Thymus (tissue), 11 donors: ENCODE measurements at regions not wholly inside any gene's neighbourhood (a gene's known extent, or its start where the extent isn't known, plus 50 kb on each side); places are given as distances from the start of the nearest gene placed in this dataset.

ENCODE experiments used
- DNase-seq, 9 donors: peaks; one replicate each; pipeline ENCODE4 v3.0.0-alpha.2; 2013; ENCODE audit warnings: low spot score in 9 of 9, low read depth in 6 of 9, missing footprints in 1 of 9
- H3K27ac ChIP-seq, 2 donors: one replicate each; pipeline ENCODE4 v1.5.1; 2013; ENCODE audit warnings: control low read depth in 1 of 2, low read depth in 1 of 2, low read length in 1 of 2, mild to moderate bottlenecking in 1 of 2, moderate library complexity in 1 of 2
- H3K27me3 ChIP-seq, 2 donors: one replicate each; pipeline ENCODE4 v1.5.1; 2013; ENCODE audit warnings: low read length in 1 of 2; ENCODE audit not compliant: control insufficient read depth in 2 of 2, insufficient read depth in 1 of 2
- H3K36me3 ChIP-seq, 2 donors: one replicate each; pipeline ENCODE4 v1.5.1; 2013; ENCODE audit warnings: low read length in 1 of 2, mild to moderate bottlenecking in 1 of 2, moderate library complexity in 1 of 2; ENCODE audit not compliant: control insufficient read depth in 2 of 2, insufficient read depth in 2 of 2
- H3K4me1 ChIP-seq, 2 donors: one replicate each; pipeline ENCODE4 v1.5.1; 2013; ENCODE audit warnings: low read length in 2 of 2; ENCODE audit not compliant: control insufficient read depth in 2 of 2, insufficient read depth in 2 of 2
- H3K4me3 ChIP-seq, 2 donors: one replicate each; pipeline ENCODE4 v1.5.1; 2013; ENCODE audit warnings: low read length in 2 of 2, control low read depth in 1 of 2, mild to moderate bottlenecking in 1 of 2
- H3K9me3 ChIP-seq, 2 donors: one replicate each; pipeline ENCODE4 v1.5.1; 2013; ENCODE audit warnings: low read length in 1 of 2, mild to moderate bottlenecking in 1 of 2; ENCODE audit not compliant: control insufficient read depth in 2 of 2, insufficient read depth in 1 of 2
- WGBS: extraction: QIAGEN DNeasy Blood & Tissue Kit; methylation state at CpG from one replicate; pipeline ENCODE4 v1.1.7; 2013; 5-methylcytosine and 5-hydroxymethylcytosine counted together
- donor health status: healthy.

DNA sequence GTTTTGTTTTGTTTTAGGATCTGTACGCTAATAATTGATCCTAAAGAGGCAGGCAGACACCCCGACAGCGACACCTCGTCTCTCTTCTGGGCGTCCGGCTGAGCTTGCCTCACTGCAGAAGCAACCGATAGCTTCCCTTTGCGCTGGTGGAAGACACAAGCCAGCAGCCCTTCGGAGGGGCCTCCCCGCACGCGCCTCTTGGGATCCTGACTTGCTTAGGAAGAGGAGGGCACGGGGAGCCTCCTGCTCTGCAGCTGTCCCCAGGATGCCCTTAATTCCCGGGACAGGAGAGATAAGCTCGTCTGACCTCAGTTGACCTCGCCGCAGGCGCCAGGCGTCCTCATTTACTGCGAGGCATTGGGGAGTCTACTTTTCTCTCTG lies 94.0 kb downstream of the CD83 start:
- peak in 4 of 9 donors; percentile 40 to 50 (median 43) for DNase-seq
- peaks cover 14 to 40% of the 10 kb centered on the region in 2 donors for H3K4me1 ChIP-seq
- peaks cover 0 to 4% of the 10 kb centered on the region in 2 donors for H3K9me3 ChIP-seq
- WGBS, result 35% methylated on average over 20 of the region's 20 CpGs
- H3K36me3 ChIP-seq, result no peaks in the 10 kb centered on the region
- no peaks in the 10 kb centered on the region for H3K27me3 ChIP-seq
- peak overlapping the region; percentile 84 to 92 for H3K27ac ChIP-seq
- peak overlapping the region; percentile 57 to 60 for H3K4me3 ChIP-seq

- Histone ChIP-seq H3K4me3 (peak overlapping the region in 1 of 2 donors; percentile 57), H3K9me3 (peaks cover 0 to 4% of the 10 kb centered on the region in 2 donors), H3K27me3 (no peaks in the 10 kb centered on the region), H3K4me1 (peaks cover 14 to 42% of the 10 kb centered on the region in 2 donors), H3K36me3 (no peaks in the 10 kb centered on the region), H3K27ac (no peak overlapping the region)
- no peak for DNase-seq
- WGBS, result 93% methylated on average over 8 of the region's 8 CpGs
These were observed 94.4 kb downstream of the CD83 start for GRCh38 chr6:14212020-14212419.

- Histone ChIP-seq H3K27ac (no peak overlapping the region), H3K4me3 (no peak overlapping the region), H3K9me3 (peaks cover 0 to 4% of the 10 kb centered on the region in 2 donors), H3K36me3 (no peaks in the 10 kb centered on the region), H3K4me1 (peaks cover 14 to 42% of the 10 kb centered on the region in 2 donors), H3K27me3 (no peaks in the 10 kb centered on the region)
- DNase-seq, result peak in 1 of 9 donors; percentile 46
- 71% methylated on average over 5 of the region's 5 CpGs for WGBS
These were observed 95.1 kb downstream of the CD83 start for GRCh38 chr6:14212632-14213031.

DNA sequence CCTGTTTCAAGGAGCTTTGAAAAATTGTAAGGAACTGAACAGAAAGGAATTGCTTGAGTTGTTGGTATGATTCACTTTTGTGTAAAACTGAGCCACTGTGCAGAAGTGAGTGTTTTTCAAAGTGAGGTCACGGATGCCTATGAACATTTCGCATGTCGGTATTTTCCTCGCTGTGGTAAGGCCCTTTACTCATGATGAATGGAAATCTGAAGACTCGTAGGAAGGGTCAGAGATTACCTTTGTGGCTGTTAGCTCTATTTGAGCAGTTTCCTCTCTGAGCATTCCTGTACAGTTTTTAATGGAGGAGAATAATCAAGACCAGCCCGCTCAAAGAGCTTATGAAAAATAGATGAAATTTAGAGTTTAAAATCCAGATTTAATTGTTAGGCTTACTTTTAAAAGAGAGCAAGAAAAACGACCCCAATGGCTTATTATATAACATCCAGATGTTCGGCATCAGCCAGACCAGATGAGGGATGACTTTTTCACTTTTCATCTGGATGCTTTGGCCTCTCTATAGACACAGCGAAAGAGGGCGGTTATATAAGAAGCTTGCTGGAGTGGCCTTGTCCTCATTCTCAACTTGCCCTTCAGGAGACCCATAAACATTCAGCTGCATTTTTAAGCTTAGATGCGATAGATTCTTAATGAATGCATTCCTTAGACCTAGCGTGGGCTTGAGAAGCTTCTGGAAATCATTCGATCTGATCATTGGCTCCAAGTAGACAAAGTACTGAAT lies 99.5 kb downstream of the CD83 start:
- Histone ChIP-seq H3K4me3 (no peak overlapping the region), H3K27ac (no peak overlapping the region), H3K9me3 (peaks cover 0 to 4% of the 10 kb centered on the region in 2 donors), H3K27me3 (no peaks in the 10 kb centered on the region), H3K4me1 (peaks cover 17 to 39% of the 10 kb centered on the region in 2 donors), H3K36me3 (no peaks in the 10 kb centered on the region)
- DNase-seq, result no peak
- WGBS, result 97% methylated on average over 13 of the region's 13 CpGs

DNA sequence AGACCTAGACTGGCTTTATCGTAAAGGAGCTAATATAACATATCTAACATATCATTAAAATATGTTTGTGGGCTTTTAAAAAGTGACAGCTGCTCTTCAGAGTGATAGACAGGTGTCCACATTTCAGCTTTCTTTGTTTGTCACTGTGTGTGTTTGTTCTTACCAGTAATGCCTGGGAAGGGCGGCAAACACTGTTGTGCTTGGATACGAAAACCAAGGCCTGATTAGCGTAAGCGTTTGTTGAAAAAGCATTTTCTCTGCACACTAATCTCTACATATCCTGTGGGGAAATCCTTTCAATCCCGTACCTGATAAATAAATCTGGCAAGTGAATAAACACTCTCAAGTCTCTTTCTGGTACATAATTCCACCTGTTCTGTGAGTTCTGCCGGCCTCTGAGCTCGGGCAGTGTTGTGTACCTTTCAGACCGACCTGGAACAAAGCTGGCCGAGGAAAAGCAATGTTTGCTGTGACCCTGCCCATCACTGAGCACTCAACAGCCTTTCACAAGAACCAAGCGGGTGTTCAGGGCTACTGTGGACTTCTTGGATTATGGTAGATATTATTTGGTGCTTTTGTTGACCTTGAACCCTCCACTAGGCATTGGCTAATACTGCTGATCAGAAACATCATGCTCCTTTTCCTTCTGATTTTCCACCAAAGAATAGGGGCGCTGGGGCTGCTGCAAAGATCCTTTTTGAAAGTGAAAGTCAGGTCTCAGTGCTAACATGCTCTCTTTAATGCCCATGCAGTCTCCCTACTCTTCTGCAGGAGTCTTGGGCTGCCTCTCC lies 100.4 kb downstream of the CD83 start:
- WGBS, result 85% methylated on average over 12 of the region's 12 CpGs
- no peak for DNase-seq
- H3K9me3 ChIP-seq, result peaks cover 0 to 4% of the 10 kb centered on the region in 2 donors

DNA sequence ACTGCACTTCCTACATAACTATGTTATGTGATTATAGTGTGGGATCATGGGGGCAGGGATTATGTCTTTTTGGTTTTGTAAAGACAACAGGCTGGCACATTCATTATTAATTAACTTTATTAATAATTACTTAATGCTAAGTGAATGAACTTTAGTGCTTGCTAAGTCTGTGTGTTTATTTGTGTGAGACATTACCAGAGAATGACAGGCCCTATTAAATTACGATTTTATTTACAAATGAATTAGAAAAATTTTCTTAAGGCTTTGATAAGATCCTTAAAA lies 100.9 kb downstream of the CD83 start:
- no peaks in the 10 kb centered on the region for H3K9me3 ChIP-seq
- no peaks in the 10 kb centered on the region for H3K36me3 ChIP-seq
- H3K27me3 ChIP-seq, result no peaks in the 10 kb centered on the region
- H3K27ac ChIP-seq, result no peak overlapping the region
- peaks cover 12 to 31% of the 10 kb centered on the region in 2 donors for H3K4me1 ChIP-seq
- no peak overlapping the region for H3K4me3 ChIP-seq
- WGBS, result 94% methylated on average over 1 of the region's 1 CpG
- DNase-seq, result no peak

More for the DNA sequence above, 100.4 kb downstream of the CD83 start:
- Histone ChIP-seq H3K36me3 (no peaks in the 10 kb centered on the region), H3K27ac (no peak overlapping the region), H3K4me1 (peaks cover 12 to 34% of the 10 kb centered on the region in 2 donors), H3K27me3 (no peaks in the 10 kb centered on the region), H3K4me3 (no peak overlapping the region)

DNA sequence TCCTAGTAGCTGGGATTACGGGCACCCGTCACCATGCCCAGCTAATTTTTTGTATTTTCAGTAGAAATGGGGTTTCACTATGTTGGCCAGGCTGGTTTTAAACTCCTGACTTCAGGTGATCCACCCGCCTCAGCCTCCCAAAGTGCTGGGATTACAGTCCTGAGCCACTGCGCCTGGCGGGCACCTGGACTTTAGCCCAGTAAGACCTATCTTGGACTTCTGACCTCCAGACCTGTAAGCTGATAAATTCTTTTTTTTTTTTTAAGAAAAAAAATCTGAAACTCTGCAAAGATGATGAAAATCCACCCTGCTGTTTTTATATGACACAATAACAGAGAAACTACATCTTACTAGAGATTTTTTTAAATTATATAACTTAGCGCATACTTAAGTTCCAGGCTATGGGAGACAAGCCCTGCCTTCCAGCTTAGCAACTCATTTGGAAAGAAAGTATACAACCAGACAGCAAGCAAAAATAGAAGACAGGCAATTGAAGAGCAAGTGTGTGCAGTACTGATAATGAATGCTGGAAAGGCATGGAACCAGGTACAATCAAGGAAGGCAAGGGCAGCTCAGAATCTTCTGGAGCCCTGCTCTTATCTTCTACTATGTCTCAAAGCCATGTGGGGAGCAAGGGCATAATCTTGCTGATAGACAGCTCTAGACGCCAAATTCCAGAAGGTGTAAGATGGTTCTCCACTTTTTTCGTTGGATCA lies 104.2 kb downstream of the CD83 start:
- H3K27me3 ChIP-seq, result no peaks in the 10 kb centered on the region
- no peak overlapping the region for H3K4me3 ChIP-seq
- H3K27ac ChIP-seq, result no peak overlapping the region
- no peaks in the 10 kb centered on the region for H3K36me3 ChIP-seq
- H3K4me1 ChIP-seq, result peaks cover 22 to 35% of the 10 kb centered on the region in 2 donors
- DNase-seq, result no peak
- no peaks in the 10 kb centered on the region for H3K9me3 ChIP-seq
- 98% methylated on average over 8 of the region's 8 CpGs for WGBS

DNA sequence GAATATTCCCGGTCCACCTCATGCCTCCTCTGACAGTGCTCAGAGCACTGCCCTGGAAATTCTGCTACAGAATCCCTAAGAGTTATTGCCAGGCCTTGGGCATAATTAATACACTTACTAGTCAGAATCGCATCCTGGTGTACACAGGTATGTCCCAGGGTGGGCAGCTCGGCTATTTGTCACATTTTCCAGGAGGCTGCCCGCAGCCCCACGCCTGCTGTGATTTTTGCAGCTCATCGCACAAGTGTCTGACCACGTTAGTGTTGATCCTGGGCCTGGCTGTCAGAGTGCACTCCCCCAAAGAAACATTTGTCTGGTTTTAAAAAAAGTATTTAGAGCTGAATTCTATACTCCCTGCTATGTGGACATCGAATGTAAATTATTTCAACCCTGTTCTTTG lies 105.4 kb downstream of the CD83 start:
- Histone ChIP-seq H3K4me1 (peaks cover 25 to 39% of the 10 kb centered on the region in 2 donors), H3K9me3 (no peaks in the 10 kb centered on the region), H3K27ac (no peak overlapping the region), H3K4me3 (no peak overlapping the region), H3K36me3 (no peaks in the 10 kb centered on the region), H3K27me3 (no peaks in the 10 kb centered on the region)
- WGBS, result 98% methylated on average over 8 of the region's 8 CpGs
- no peak for DNase-seq
